ENCODE measurements at regions not wholly inside any gene's neighbourhood (a gene's known extent, or its start where the extent isn't known, plus 50 kb on each side); places are given as distances from the start of the nearest gene placed in this dataset.

DNA sequence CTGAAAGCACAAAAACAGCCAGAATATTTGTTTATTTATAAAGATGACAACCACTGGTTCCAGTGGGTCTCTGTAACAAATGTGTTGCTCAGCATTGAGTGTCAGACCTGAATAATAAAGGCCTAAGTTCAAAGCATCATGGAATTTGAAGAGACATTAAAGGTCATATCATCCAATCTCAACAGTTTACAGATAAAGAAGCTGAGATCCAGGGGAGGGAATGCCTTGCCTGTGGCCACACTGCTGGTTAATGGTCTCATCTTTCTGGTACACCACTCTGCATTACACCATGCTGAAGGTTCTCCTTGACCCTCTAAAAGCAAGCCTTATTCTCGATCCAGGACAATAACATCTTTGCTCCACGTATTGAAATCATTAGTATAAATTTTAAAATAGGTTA lies 446.5 kb upstream of the ACVR2A start:
- ChIA-PET POLR2A (no interaction called here), CTCF (interaction anchor here (0.6 to 1.5 kb wide), 3 partner anchors 12 to 306 kb away, joined by 3 read pairs; no protein-coding TSS in a partner anchor)
- H3K36me3 Mint-ChIP-seq (ENCODE audit: insufficient read depth, unreplicated experiment) = no peaks in the 10 kb centered on the region
- no peak overlapping the region for H3K27ac Mint-ChIP-seq (ENCODE audit: low read depth, unreplicated experiment)
- TF ChIP-seq, protein P1, sequence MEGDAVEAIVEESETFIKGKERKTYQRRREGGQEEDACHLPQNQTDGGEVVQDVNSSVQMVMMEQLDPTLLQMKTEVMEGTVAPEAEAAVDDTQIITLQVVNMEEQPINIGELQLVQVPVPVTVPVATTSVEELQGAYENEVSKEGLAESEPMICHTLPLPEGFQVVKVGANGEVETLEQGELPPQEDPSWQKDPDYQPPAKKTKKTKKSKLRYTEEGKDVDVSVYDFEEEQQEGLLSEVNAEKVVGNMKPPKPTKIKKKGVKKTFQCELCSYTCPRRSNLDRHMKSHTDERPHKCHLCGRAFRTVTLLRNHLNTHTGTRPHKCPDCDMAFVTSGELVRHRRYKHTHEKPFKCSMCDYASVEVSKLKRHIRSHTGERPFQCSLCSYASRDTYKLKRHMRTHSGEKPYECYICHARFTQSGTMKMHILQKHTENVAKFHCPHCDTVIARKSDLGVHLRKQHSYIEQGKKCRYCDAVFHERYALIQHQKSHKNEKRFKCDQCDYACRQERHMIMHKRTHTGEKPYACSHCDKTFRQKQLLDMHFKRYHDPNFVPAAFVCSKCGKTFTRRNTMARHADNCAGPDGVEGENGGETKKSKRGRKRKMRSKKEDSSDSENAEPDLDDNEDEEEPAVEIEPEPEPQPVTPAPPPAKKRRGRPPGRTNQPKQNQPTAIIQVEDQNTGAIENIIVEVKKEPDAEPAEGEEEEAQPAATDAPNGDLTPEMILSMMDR (IDR thresholded peaks at IDR 0.05; ENCODE audit: unreplicated experiment) = no peak
- BruUV-seq (replicated peaks) = no TSS peak
- H3K9me3 Mint-ChIP-seq (ENCODE audit: unreplicated experiment) = no peaks in the 10 kb centered on the region
- intact Hi-C loops (cut with micrococcal nuclease) = no loop called here
- H3K4me3 Mint-ChIP-seq (ENCODE audit: unreplicated experiment) = no peak overlapping the region
- H3K27me3 Mint-ChIP-seq (ENCODE audit: insufficient read depth, unreplicated experiment) = no peaks in the 10 kb centered on the region
- no peaks in the 10 kb centered on the region for H3K4me1 Mint-ChIP-seq (ENCODE audit: insufficient read depth, unreplicated experiment)
- no peak for DNase-seq (ENCODE audit: unreplicated experiment)

DNA sequence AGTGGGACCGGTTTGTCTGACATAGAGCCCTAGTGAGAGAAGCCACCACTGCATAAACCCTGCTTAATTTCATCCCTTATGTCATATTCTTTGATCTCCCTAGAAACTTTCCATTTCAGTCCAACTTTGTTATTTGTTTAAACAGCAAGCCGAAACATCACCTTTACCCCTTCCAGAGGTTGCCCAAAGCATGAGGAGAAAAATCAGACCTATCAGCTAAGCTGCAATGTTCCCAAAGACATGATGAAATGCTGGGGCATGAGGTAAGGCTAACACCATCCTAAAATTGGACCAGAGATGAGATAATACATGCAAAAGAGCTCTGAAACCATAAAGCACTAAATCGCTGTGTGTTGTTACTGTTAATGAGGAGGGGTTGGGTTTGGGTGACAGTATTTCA lies 447.9 kb upstream of the ACVR2A start:
- no peak for DNase-seq (ENCODE audit: unreplicated experiment)
- intact Hi-C loops (cut with micrococcal nuclease) = no loop called here
- BruUV-seq (replicated peaks) = no TSS peak
- Mint-ChIP-seq H3K9me3 (ENCODE audit: unreplicated experiment) (no peaks in the 10 kb centered on the region), H3K36me3 (ENCODE audit: insufficient read depth, unreplicated experiment) (no peaks in the 10 kb centered on the region), H3K27me3 (ENCODE audit: insufficient read depth, unreplicated experiment) (no peaks in the 10 kb centered on the region), H3K4me3 (ENCODE audit: unreplicated experiment) (no peak overlapping the region), H3K27ac (ENCODE audit: low read depth, unreplicated experiment) (no peak overlapping the region), H3K4me1 (ENCODE audit: insufficient read depth, unreplicated experiment) (no peaks in the 10 kb centered on the region)
- TF ChIP-seq, protein P1 (IDR thresholded peaks at IDR 0.05; ENCODE audit: unreplicated experiment) = no peak
- CTCF ChIA-PET = no interaction called here
- POLR2A ChIA-PET = interaction anchor here (0.6 kb wide), 1 partner anchor 11 kb away, joined by 3 read pairs; no protein-coding TSS in a partner anchor

DNA sequence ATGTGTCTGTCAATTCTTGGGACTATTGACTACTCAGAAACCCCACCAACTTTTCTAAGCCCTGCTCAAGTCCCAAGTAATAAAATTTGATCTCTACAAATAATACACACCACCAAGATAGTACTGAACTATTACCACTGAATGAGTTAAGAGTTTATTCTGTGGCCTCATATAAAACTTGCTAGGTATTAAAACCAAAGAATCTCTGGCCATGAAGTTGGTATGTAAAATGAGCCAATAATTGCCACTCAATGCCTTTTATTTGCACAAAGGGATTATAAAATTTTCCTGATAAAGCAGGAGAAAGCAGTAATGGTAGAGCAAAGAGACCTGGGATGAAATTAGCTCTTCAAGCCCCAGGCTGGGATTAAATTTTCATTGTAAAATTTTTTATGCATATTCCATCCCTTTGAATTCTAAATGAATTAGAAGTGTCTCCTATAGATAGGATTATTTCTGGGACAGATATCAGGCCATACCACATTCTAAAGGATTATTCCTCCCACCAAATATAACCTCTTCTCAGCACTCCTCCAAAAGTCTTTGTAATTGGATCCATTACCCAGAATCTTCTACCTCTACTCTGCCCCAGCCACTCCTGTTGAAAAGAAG lies 450.5 kb upstream of the ACVR2A start:
- Mint-ChIP-seq H3K4me1 (ENCODE audit: insufficient read depth, unreplicated experiment) (no peaks in the 10 kb centered on the region), H3K4me3 (ENCODE audit: unreplicated experiment) (no peak overlapping the region), H3K36me3 (ENCODE audit: insufficient read depth, unreplicated experiment) (no peaks in the 10 kb centered on the region), H3K27ac (ENCODE audit: low read depth, unreplicated experiment) (no peak overlapping the region), H3K27me3 (ENCODE audit: insufficient read depth, unreplicated experiment) (no peaks in the 10 kb centered on the region), H3K9me3 (ENCODE audit: unreplicated experiment) (no peaks in the 10 kb centered on the region)
- no peak for DNase-seq (ENCODE audit: unreplicated experiment)
- TF ChIP-seq, protein P1 (IDR thresholded peaks at IDR 0.05; ENCODE audit: unreplicated experiment) = no peak
- POLR2A ChIA-PET = no interaction called here
- intact Hi-C loops (cut with micrococcal nuclease) = no loop called here
- CTCF ChIA-PET = no interaction called here
- no TSS peak for BruUV-seq (replicated peaks)

DNA sequence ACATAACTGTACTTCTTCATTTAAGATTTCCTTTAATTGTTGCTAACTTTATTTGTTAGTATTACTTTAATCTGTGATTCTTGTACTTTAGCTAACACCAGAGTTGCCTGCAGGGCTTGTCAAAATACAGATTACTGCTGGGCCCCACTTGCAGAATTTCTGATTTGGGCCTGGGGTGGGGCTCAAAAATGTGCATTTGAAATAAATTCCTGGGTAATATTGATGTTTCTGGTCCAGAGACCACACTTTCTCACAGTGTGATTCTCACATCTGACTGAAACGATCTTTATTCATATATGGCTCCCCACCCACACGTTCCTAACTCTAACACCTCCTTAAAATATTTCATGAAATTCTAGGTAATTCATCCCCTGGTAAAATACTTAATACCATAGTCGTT lies 452.6 kb upstream of the ACVR2A start:
- Mint-ChIP-seq H3K9me3 (ENCODE audit: unreplicated experiment) (no peaks in the 10 kb centered on the region), H3K36me3 (ENCODE audit: insufficient read depth, unreplicated experiment) (no peaks in the 10 kb centered on the region), H3K4me1 (ENCODE audit: insufficient read depth, unreplicated experiment) (no peaks in the 10 kb centered on the region), H3K4me3 (ENCODE audit: unreplicated experiment) (no peak overlapping the region), H3K27me3 (ENCODE audit: insufficient read depth, unreplicated experiment) (no peaks in the 10 kb centered on the region), H3K27ac (ENCODE audit: low read depth, unreplicated experiment) (no peak overlapping the region)
- BruUV-seq (replicated peaks) = no TSS peak
- ChIA-PET CTCF (interaction anchor here (0.5 to 1.0 kb wide), 2 partner anchors 40 to 440 kb away, joined by 3 to 4 read pairs; no protein-coding TSS in a partner anchor), POLR2A (interaction anchor here (0.6 to 1.7 kb wide), 2 partner anchors 10 to 123 kb away, joined by 3 to 6 read pairs; no protein-coding TSS in a partner anchor)
- intact Hi-C loops (cut with micrococcal nuclease) = no loop called here
- DNase-seq (ENCODE audit: unreplicated experiment) = no peak
- TF ChIP-seq, protein P1 (IDR thresholded peaks at IDR 0.05; ENCODE audit: unreplicated experiment) = no peak

Data from MCF 10A (cell line).